Keratinocyte (primary cell): ENCODE measurements at regions not wholly inside any gene's neighbourhood (a gene's known extent, or its start where the extent isn't known, plus 50 kb on each side); places are given as distances from the start of the nearest gene placed in this dataset.

ENCODE experiments used
- DNase-seq: peaks from one replicate; pipeline ENCODE4 v3.0.0-alpha.2; 2011; ENCODE audit warnings: low read depth, missing footprints, low spot score
- FAIRE-seq: peaks from 2 replicates; lab custom pipeline; 2011; peaks lifted over from hg19 to GRCh38; lab: Jason Lieb, UNC
- H2AFZ ChIP-seq: 2 replicates; pipeline ENCODE4 v1.6.0; 2012; ENCODE audit warnings: low read length, control low read depth, inconsistent platforms; ENCODE audit not compliant: control insufficient read depth
- H3K27ac ChIP-seq: 2 replicates; pipeline ENCODE4 v1.5.1; 2011; ENCODE audit warnings: low read length; ENCODE audit not compliant: control insufficient read depth, insufficient read depth
- H3K27me3 ChIP-seq: 3 replicates; pipeline ENCODE4 v1.6.0; 2011; ENCODE audit warnings: low read length; ENCODE audit not compliant: control insufficient read depth, insufficient read depth; ENCODE audit errors: extremely low read depth
- H3K36me3 ChIP-seq, 2 experiments: 2 replicates in 1 of 2; 3 replicates in 1 of 2; pipeline ENCODE4 v1.5.1; 2011; ENCODE audit warnings: low read length in 2 of 2, mild to moderate bottlenecking in 1 of 2; ENCODE audit not compliant: control insufficient read depth in 2 of 2, insufficient read depth in 2 of 2; ENCODE audit errors: extremely low read depth in 1 of 2
- H3K4me1 ChIP-seq: 3 replicates; pipeline ENCODE4 v1.5.1; 2011; ENCODE audit warnings: low read length; ENCODE audit not compliant: control insufficient read depth, insufficient read depth; ENCODE audit errors: extremely low read depth
- H3K4me2 ChIP-seq: 3 replicates; pipeline ENCODE4 v1.6.0; 2011; ENCODE audit warnings: low read depth, low read length; ENCODE audit not compliant: control insufficient read depth, insufficient read depth; ENCODE audit errors: extremely low read depth
- H3K4me3 ChIP-seq, 3 experiments: fragments of 200-600 bp in 1 of 3; sonication (generic) in 1 of 3; 2 replicates in 2 of 3; 3 replicates in 1 of 3; pipeline ENCODE4 v1.5.1; 2011 to 2016; ENCODE audit warnings: low read length in 3 of 3, mild to moderate bottlenecking in 3 of 3, control low read depth in 2 of 3, inconsistent platforms in 1 of 3, low read depth in 1 of 3, mixed read lengths in 1 of 3, mixed run types in 1 of 3, moderate library complexity in 1 of 3; ENCODE audit not compliant: control insufficient read depth in 2 of 3, insufficient read depth in 2 of 3; ENCODE audit errors: extremely low read depth in 1 of 3
- H3K79me2 ChIP-seq: 2 replicates; pipeline ENCODE4 v1.6.0; 2012; ENCODE audit warnings: low read length; ENCODE audit not compliant: control insufficient read depth, insufficient read depth
- H3K9ac ChIP-seq: 3 replicates; pipeline ENCODE4 v1.6.0; 2011; ENCODE audit warnings: low read length; ENCODE audit not compliant: control insufficient read depth, insufficient read depth; ENCODE audit errors: extremely low read depth
- H3K9me1 ChIP-seq: 3 replicates; pipeline ENCODE4 v1.6.0; 2011; ENCODE audit warnings: low read length; ENCODE audit not compliant: control insufficient read depth, insufficient read depth; ENCODE audit errors: extremely low read depth
- H3K9me3 ChIP-seq: 2 replicates; pipeline ENCODE4 v1.5.1; 2012; ENCODE audit warnings: low read depth, low read length; ENCODE audit not compliant: control insufficient read depth
- H4K20me1 ChIP-seq: 3 replicates; pipeline ENCODE4 v1.6.0; 2011; ENCODE audit warnings: low read length; ENCODE audit not compliant: control insufficient read depth, insufficient read depth; ENCODE audit errors: extremely low read depth
- CTCF ChIP-seq, 3 experiments: IDR thresholded peaks in 1 of 3; conservative IDR thresholded peaks in 1 of 3; optimal IDR thresholded peaks in 1 of 3; 2 replicates in 2 of 3; 3 replicates in 1 of 3; pipeline versions ENCODE3 to v1.5.1; 2011; ENCODE audit warnings: low read length in 3 of 3, mild to moderate bottlenecking in 3 of 3, moderate library complexity in 2 of 3, control low read depth in 1 of 3, inconsistent platforms in 1 of 3; ENCODE audit not compliant: insufficient read depth in 2 of 3; ENCODE audit errors: extremely low read depth in 1 of 3
- EZH2 ChIP-seq: IDR thresholded peaks from one replicate; pipeline ENCODE4 v1.6.1; 2012; ENCODE audit warnings: inconsistent platforms, mild to moderate bottlenecking, low read length, moderate library complexity
- dilution Hi-C: fragments of 300-500 bp; cut with MboI; formaldehyde crosslinking; loops from one replicate; pipeline ENCODE4 v1.7.0; 2020; ENCODE audit warnings: low sequenced_read_pairs; ENCODE audit not compliant: extremely low pct_ligation_motif_present

- H2AFZ ChIP-seq, result no peak overlapping the region
- no peaks in the 10 kb centered on the region for H3K36me3 ChIP-seq
- H3K9ac ChIP-seq, result no peak overlapping the region
- no peaks in the 10 kb centered on the region for H4K20me1 ChIP-seq
- no peak for FAIRE-seq
- no peaks in the 10 kb centered on the region for H3K27me3 ChIP-seq
- no peak overlapping the region for H3K4me3 ChIP-seq
- no peak overlapping the region for H3K4me2 ChIP-seq
- dilution Hi-C loops, result no loop called here
- H3K79me2 ChIP-seq, result no peaks in the 10 kb centered on the region
- no peak for DNase-seq
- H3K9me1 ChIP-seq, result no peaks in the 10 kb centered on the region
- no peak overlapping the region for H3K27ac ChIP-seq
- no peak for TF ChIP-seq EZH2
- no peak for TF ChIP-seq CTCF (optimal IDR thresholded peaks at IDR 0.05 in 1 of 3, IDR thresholded peaks at IDR 0.05 in 1 of 3, conservative IDR thresholded peaks at IDR 0.05 in 1 of 3; ENCODE audit: extremely low read depth in 1 of 3, insufficient read depth in 2 of 3, low read length in 3 of 3)
- no peaks in the 10 kb centered on the region for H3K9me3 ChIP-seq
- H3K4me1 ChIP-seq, result no peaks in the 10 kb centered on the region
Measured at GRCh38 chr6:165817148-165817547, 154.1 kb upstream of the PDE10A start.

- Histone ChIP-seq H3K4me1 (no peaks in the 10 kb centered on the region), H3K4me3 (no peak overlapping the region), H3K4me2 (no peak overlapping the region), H3K27me3 (no peaks in the 10 kb centered on the region), H2AFZ (no peak overlapping the region), H3K27ac (no peak overlapping the region), H3K9me1 (no peaks in the 10 kb centered on the region), H3K79me2 (no peaks in the 10 kb centered on the region), H3K9ac (no peak overlapping the region), H3K36me3 (no peaks in the 10 kb centered on the region), H4K20me1 (no peaks in the 10 kb centered on the region), H3K9me3 (no peaks in the 10 kb centered on the region)
- no peak for FAIRE-seq
- dilution Hi-C loops, result no loop called here
- TF ChIP-seq CTCF (optimal IDR thresholded peaks at IDR 0.05 in 1 of 3, IDR thresholded peaks at IDR 0.05 in 1 of 3, conservative IDR thresholded peaks at IDR 0.05 in 1 of 3; ENCODE audit: extremely low read depth in 1 of 3, insufficient read depth in 2 of 3, low read length in 3 of 3) (no peak), EZH2 (no peak)
- DNase-seq, result no peak
Measured at GRCh38 chr6:165814679-165815078, 151.6 kb upstream of the PDE10A start.
